HEK293 (cell line): ENCODE measurements at regions not wholly inside any gene's neighbourhood (a gene's known extent, or its start where the extent isn't known, plus 50 kb on each side); places are given as distances from the start of the nearest gene placed in this dataset.

Source experiments
- ZBTB7A ChIP-seq: fragments of 450-650 bp; formaldehyde crosslinking; IDR thresholded peaks from 2 replicates; pipeline ENCODE4 v1.5.1; 2016; ENCODE audit warnings: low read depth, missing biosample characterization, missing genetic modification characterization
- ZNF114 ChIP-seq: fragments of 450-650 bp; formaldehyde crosslinking; IDR thresholded peaks from 2 replicates; pipeline ENCODE4 v1.5.0; 2017; ENCODE audit warnings: missing biosample characterization, missing genetic modification characterization
- ZNF76 ChIP-seq: fragments of 450-650 bp; formaldehyde crosslinking; IDR thresholded peaks from 2 replicates; pipeline ENCODE4; 2016; ENCODE audit warnings: low read depth, missing biosample characterization, missing genetic modification characterization, borderline replicate concordance
- TF ChIP-seq, protein P1 (sequence below): fragments of 450-650 bp; formaldehyde crosslinking; IDR thresholded peaks from 2 replicates; pipeline ENCODE4 v1.5.1; 2016; ENCODE audit warnings: missing biosample characterization, missing genetic modification characterization
- TF ChIP-seq, protein P2 (sequence below): fragments of 450-650 bp; formaldehyde crosslinking; IDR thresholded peaks from 2 replicates; pipeline ENCODE4 v1.5.1; 2016; ENCODE audit warnings: missing biosample characterization, missing genetic modification characterization, low read depth

DNA sequence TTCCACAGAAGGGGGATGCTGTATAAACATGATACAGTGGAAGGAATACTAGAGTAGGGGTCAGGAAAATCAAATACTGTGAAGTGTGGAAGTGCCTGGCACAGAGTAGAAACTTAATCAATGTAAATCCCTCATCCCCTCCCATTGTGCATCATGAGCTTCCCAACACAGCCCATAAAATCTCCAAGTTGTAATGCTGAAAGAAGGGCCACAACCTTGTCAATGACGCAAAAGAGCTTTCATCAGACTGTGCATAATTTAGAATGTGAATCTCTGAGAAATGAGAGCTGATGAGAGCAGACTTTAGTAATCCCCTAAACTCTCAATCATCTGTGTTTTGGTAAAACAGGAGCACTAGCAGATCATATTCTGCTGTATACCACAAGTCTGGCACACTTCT lies 105.2 kb upstream of the IMMP2L start:
- TF ChIP-seq, protein P1, sequence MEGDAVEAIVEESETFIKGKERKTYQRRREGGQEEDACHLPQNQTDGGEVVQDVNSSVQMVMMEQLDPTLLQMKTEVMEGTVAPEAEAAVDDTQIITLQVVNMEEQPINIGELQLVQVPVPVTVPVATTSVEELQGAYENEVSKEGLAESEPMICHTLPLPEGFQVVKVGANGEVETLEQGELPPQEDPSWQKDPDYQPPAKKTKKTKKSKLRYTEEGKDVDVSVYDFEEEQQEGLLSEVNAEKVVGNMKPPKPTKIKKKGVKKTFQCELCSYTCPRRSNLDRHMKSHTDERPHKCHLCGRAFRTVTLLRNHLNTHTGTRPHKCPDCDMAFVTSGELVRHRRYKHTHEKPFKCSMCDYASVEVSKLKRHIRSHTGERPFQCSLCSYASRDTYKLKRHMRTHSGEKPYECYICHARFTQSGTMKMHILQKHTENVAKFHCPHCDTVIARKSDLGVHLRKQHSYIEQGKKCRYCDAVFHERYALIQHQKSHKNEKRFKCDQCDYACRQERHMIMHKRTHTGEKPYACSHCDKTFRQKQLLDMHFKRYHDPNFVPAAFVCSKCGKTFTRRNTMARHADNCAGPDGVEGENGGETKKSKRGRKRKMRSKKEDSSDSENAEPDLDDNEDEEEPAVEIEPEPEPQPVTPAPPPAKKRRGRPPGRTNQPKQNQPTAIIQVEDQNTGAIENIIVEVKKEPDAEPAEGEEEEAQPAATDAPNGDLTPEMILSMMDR: no peak
- no peak for TF ChIP-seq ZBTB7A (tag by site-specific recombination)
- TF ChIP-seq, protein P2, sequence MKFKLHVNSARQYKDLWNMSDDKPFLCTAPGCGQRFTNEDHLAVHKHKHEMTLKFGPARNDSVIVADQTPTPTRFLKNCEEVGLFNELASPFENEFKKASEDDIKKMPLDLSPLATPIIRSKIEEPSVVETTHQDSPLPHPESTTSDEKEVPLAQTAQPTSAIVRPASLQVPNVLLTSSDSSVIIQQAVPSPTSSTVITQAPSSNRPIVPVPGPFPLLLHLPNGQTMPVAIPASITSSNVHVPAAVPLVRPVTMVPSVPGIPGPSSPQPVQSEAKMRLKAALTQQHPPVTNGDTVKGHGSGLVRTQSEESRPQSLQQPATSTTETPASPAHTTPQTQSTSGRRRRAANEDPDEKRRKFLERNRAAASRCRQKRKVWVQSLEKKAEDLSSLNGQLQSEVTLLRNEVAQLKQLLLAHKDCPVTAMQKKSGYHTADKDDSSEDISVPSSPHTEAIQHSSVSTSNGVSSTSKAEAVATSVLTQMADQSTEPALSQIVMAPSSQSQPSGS (tag by site-specific recombination): no peak
- TF ChIP-seq ZNF114 (tag by site-specific recombination): no peak
- TF ChIP-seq ZNF76 (tag by site-specific recombination): no peak
